Epithelial cell of esophagus (primary cell): ENCODE measurements at regions not wholly inside any gene's neighbourhood (a gene's known extent, or its start where the extent isn't known, plus 50 kb on each side); places are given as distances from the start of the nearest gene placed in this dataset.

ENCODE experiments used
- DNase-seq: peaks from one replicate; pipeline ENCODE4 v3.0.0; 2010; ENCODE audit warnings: low read depth
- H3K4me3 ChIP-seq: 2 replicates; pipeline ENCODE4 v1.5.1; 2011; ENCODE audit warnings: mild to moderate bottlenecking, low read length, control low read depth
- CTCF ChIP-seq: IDR thresholded peaks from 2 replicates; pipeline ENCODE4 v1.5.1; 2011; ENCODE audit warnings: low read depth, mild to moderate bottlenecking, low read length, control low read depth, inconsistent platforms; ENCODE audit not compliant: insufficient read depth; ENCODE audit errors: missing control alignments

- no peak for DNase-seq
- TF ChIP-seq CTCF: no peak
- H3K4me3 ChIP-seq: no peak overlapping the region
Measured at GRCh38 chr14:54230645-54231044, 166.2 kb upstream of the CDKN3 start.

- no peak for DNase-seq
- H3K4me3 ChIP-seq: no peak overlapping the region
- TF ChIP-seq CTCF: no peak
Measured at GRCh38 chr14:54232735-54233134, 164.1 kb upstream of the CDKN3 start.

- TF ChIP-seq CTCF: no peak
- no peak for DNase-seq
- H3K4me3 ChIP-seq: no peak overlapping the region
Measured at GRCh38 chr14:54241517-54241916, 155.3 kb upstream of the CDKN3 start.

- peak; percentile 41 for DNase-seq
- H3K4me3 ChIP-seq: no peak overlapping the region
- TF ChIP-seq CTCF: no peak
Measured at GRCh38 chr14:54251356-54251755, 145.5 kb upstream of the CDKN3 start.

GRCh38 chr14:54252072-54252730 lies 144.6 kb upstream of the CDKN3 start:
- no peak overlapping the region for H3K4me3 ChIP-seq
- no peak for TF ChIP-seq CTCF
- DNase-seq: peak; percentile 64

GRCh38 chr14:54253195-54253947 lies 143.4 kb upstream of the CDKN3 start:
- no peak overlapping the region for H3K4me3 ChIP-seq
- TF ChIP-seq CTCF: no peak
- peak; percentile 92 for DNase-seq
